ENCODE measurements at regions not wholly inside any gene's neighbourhood (a gene's known extent, or its start where the extent isn't known, plus 50 kb on each side); places are given as distances from the start of the nearest gene placed in this dataset.

- DNase-seq (ENCODE audit: low spot score), result no peak
- no peak for TF ChIP-seq CTCF (IDR thresholded peaks at IDR 0.05; ENCODE audit: extremely low read depth, missing control alignments)
Observed at GRCh38 chr11:129267716-129268115, 75.6 kb upstream of the ARHGAP32 start.

- DNase-seq (ENCODE audit: low spot score), result no peak
- TF ChIP-seq CTCF (IDR thresholded peaks at IDR 0.05; ENCODE audit: extremely low read depth, missing control alignments), result no peak
Observed at GRCh38 chr11:129266536-129266935, 74.4 kb upstream of the ARHGAP32 start.

- TF ChIP-seq CTCF (IDR thresholded peaks at IDR 0.05; ENCODE audit: extremely low read depth, missing control alignments), result no peak
Observed at GRCh38 chr11:129265125-129265788, 73.1 kb upstream of the ARHGAP32 start.

GRCh38 chr11:129264114-129264513 is 72.0 kb upstream of the ARHGAP32 start:
- DNase-seq (ENCODE audit: low spot score), result no peak
- TF ChIP-seq CTCF (IDR thresholded peaks at IDR 0.05; ENCODE audit: extremely low read depth, missing control alignments), result no peak

More at GRCh38 chr11:129265125-129265788, 73.1 kb upstream of the ARHGAP32 start:
- no peak for DNase-seq (ENCODE audit: low spot score)

- no peak for DNase-seq (ENCODE audit: low spot score)
Observed at GRCh38 chr11:129260750-129261149, 68.6 kb upstream of the ARHGAP32 start.

GRCh38 chr11:129259931-129260348 is 67.8 kb upstream of the ARHGAP32 start:
- TF ChIP-seq CTCF (IDR thresholded peaks at IDR 0.05; ENCODE audit: extremely low read depth, missing control alignments), result no peak
- no peak for DNase-seq (ENCODE audit: low spot score)

More at GRCh38 chr11:129260750-129261149, 68.6 kb upstream of the ARHGAP32 start:
- no peak for TF ChIP-seq CTCF (IDR thresholded peaks at IDR 0.05; ENCODE audit: extremely low read depth, missing control alignments)

- DNase-seq (ENCODE audit: low spot score), result no peak
- TF ChIP-seq CTCF (IDR thresholded peaks at IDR 0.05; ENCODE audit: extremely low read depth, missing control alignments), result no peak
Observed at GRCh38 chr11:129258205-129258604, 66.1 kb upstream of the ARHGAP32 start.
